HUES64 (cell line): ENCODE measurements at regions not wholly inside any gene's neighbourhood (a gene's known extent, or its start where the extent isn't known, plus 50 kb on each side); places are given as distances from the start of the nearest gene placed in this dataset.

Source experiments
- H3K27ac ChIP-seq: 2 replicates; pipeline ENCODE4 v1.7.0; 2013; ENCODE audit warnings: low read depth, low read length, inconsistent platforms
- H3K27me3 ChIP-seq: 2 replicates; pipeline ENCODE4 v1.6.1; 2013; ENCODE audit warnings: mild to moderate bottlenecking, low read length; ENCODE audit not compliant: insufficient read depth
- H3K36me3 ChIP-seq: 2 replicates; pipeline ENCODE4 v1.6.1; 2013; ENCODE audit warnings: mild to moderate bottlenecking, low read length; ENCODE audit not compliant: insufficient read depth
- H3K4me1 ChIP-seq: 2 replicates; pipeline ENCODE4 v1.6.1; 2013; ENCODE audit warnings: mild to moderate bottlenecking, low read length, moderate library complexity; ENCODE audit not compliant: insufficient read depth
- H3K4me3 ChIP-seq: 2 replicates; pipeline ENCODE4 v1.5.1; 2013; ENCODE audit warnings: mild to moderate bottlenecking, low read length, moderate library complexity
- H3K9ac ChIP-seq: 2 replicates; pipeline ENCODE4 v1.6.1; 2013; ENCODE audit warnings: mild to moderate bottlenecking, low read depth, low read length
- H3K9me3 ChIP-seq: 2 replicates; pipeline ENCODE4 v1.6.1; 2013; ENCODE audit warnings: low read depth, low read length; ENCODE audit not compliant: insufficient read depth
- WGBS: fragments of 150-250, 120-280 bp; methylation state at CpG from one replicate; pipeline ENCODE4 v1.1.7; 2013; ENCODE audit warnings: missing lambda C conversion rate; 5-methylcytosine and 5-hydroxymethylcytosine counted together

DNA sequence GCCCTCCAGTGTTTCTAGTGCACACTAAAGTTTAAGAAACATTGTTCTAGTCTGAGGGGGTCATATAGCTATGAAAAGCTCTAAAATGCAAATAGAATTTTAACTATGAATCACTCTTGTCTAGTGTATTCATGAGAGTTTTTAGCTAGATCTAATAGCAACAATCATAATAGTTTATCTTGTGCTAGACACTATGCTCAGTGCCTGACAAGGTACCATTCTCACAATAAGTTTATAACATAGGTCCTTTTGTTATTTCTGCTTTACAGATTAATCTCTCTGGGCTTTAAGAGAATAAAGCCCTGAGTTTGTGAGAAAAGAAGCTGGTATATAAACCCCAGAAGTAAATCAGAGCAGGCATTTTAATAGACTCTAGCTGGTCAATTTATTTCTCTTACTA, 2120.7 kb downstream of the MAT2B start:
- Histone ChIP-seq H3K9me3 (no peaks in the 10 kb centered on the region), H3K27me3 (no peaks in the 10 kb centered on the region), H3K27ac (no peak overlapping the region), H3K4me3 (no peak overlapping the region), H3K4me1 (peaks cover 10% of the 10 kb centered on the region), H3K36me3 (no peaks in the 10 kb centered on the region), H3K9ac (no peak overlapping the region)

DNA sequence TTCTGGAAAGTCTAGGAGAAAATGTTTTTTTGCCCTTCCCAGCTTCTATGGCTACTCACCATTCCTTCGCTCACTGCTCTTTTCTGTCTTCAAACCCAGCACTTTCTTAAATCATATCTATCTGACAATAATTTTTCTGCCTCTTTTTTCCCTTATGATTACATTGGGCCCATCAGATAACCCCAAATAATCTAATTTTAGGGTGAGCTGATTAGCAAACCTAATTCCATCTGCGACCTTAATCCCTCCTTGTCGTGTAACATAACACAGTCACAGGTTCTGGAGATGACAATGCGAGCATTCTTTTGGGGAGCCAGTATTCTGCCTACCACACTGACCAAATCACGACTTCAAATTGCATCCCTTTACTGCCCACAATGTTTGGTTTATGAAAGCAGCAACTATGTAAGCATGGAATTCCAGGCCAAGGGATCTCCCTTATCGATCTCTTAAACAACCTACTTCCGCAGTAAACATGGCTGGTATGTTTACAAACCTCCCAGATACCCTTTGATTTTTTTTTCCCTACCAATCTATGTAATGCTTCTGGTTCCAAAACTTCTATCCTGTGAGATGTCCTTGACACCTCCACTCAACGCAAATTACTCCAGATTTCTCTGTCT, 2122.2 kb downstream of the MAT2B start:
- no peaks in the 10 kb centered on the region for H3K27me3 ChIP-seq
- H3K27ac ChIP-seq, result no peak overlapping the region
- no peak overlapping the region for H3K4me3 ChIP-seq
- 91% methylated on average over 8 of the region's 8 CpGs for WGBS
- no peaks in the 10 kb centered on the region for H3K36me3 ChIP-seq
- H3K4me1 ChIP-seq, result peaks cover 11% of the 10 kb centered on the region
- H3K9ac ChIP-seq, result no peak overlapping the region
- H3K9me3 ChIP-seq, result no peaks in the 10 kb centered on the region

DNA sequence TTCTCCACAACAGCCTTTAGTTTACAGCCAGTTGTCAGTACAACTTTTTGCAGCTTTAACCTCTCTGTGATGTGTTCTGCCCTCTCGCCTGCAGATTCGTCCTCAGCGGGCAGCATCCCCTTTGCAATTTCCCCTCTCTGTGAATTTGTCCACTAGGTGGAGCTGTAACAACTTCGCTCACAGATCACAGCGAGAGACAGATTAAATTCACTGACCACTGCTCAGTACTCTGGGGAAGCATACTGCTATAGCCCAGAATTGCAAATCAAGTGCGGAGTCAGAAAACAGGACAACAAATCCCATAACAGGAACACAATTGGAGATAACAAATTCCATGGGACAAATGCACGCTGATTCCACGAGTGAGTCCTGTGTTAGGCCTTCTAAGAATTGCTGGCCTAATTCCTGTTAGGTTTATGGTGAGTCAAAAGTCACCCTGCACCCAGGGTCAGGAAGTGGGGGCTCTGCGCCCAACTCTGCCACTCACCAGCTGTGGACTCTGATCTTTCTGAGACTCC, 2124.9 kb downstream of the MAT2B start:
- Histone ChIP-seq H3K36me3 (no peaks in the 10 kb centered on the region), H3K9me3 (no peaks in the 10 kb centered on the region), H3K9ac (no peak overlapping the region), H3K4me1 (peaks cover 20% of the 10 kb centered on the region), H3K27me3 (no peaks in the 10 kb centered on the region), H3K27ac (no peak overlapping the region), H3K4me3 (no peak overlapping the region)
- 20% methylated on average over 9 of the region's 9 CpGs for WGBS

DNA sequence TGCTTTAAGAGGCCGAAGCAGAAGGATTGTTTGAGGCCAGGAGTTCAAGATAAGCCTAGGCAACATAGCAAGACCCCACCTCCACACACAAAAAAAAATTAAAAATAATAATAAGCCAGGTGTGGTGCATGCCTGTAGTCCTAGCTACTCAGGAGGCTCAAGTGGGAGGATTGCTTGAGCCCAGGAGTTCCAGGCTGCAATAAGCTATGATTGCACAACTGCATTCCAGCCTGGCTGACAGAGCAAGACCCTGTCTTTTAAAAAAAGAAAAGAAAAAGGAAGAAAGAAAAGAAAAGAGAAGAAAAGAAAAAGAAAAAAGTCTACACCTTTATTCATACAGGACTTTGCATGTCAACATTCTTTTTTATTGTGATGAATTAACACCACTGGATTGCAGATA, 2125.8 kb downstream of the MAT2B start:
- Histone ChIP-seq H3K27me3 (no peaks in the 10 kb centered on the region), H3K9ac (no peak overlapping the region), H3K27ac (no peak overlapping the region), H3K4me3 (no peak overlapping the region), H3K4me1 (peaks cover 25% of the 10 kb centered on the region), H3K9me3 (no peaks in the 10 kb centered on the region), H3K36me3 (no peaks in the 10 kb centered on the region)
- 75% methylated on average over 1 of the region's 1 CpG for WGBS

DNA sequence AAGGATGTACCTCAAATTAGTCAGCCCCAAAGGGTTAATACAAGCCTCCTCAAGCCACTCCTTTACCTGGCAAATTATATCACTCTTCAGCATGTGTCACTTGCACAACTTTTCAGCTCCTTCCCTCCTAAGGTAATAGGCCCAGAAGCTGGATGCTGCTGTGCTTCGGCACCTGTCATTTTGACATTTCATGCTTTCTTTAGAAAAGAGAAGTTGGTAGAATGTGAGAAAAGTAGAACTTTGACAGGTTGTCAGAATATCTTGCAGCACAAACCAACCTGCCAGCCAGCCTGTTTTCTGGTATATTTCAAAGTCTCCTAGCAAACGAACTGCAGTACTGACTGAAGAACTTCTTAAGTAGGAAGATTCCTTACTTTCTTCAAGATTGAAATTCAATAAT, 2136.9 kb downstream of the MAT2B start:
- Histone ChIP-seq H3K4me3 (no peak overlapping the region), H3K9me3 (no peaks in the 10 kb centered on the region), H3K27ac (no peak overlapping the region), H3K36me3 (no peaks in the 10 kb centered on the region), H3K27me3 (no peaks in the 10 kb centered on the region), H3K4me1 (peaks cover 7% of the 10 kb centered on the region; the same call in 1 of the 2 replicates), H3K9ac (no peak overlapping the region)
- 89% methylated on average over 2 of the region's 2 CpGs for WGBS

DNA sequence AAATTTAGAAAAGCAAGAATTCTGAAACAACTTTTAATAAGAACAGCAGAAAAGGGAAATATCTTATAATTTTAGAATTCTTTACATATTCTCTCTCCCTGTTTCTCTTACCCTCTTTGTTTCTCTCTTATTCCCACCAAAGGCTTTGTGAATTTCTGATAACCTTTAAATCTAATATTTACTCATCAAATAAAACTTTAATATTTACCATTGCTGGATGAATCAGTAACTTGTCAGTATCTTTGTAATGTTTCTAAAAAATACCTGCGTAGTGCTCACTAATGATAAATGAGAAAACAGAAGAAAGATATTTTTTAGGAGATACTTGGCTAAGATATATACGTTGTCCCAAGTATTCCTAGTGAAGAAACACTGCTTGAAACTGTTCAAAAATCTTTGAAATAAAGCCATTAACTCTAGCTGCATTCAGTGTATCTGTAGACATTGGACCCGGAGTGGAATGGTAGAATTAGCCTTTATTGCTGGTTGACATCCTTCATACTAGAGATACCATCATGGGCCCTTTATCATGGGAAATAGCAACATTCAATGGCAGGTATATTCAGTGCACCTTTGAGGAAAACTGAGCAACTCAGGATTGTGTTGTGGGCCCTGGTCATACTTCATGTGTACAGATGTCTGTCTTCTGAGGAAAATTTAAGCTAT, 2160.4 kb downstream of the MAT2B start:
- WGBS, result 98% methylated on average over 3 of the region's 3 CpGs
- Histone ChIP-seq H3K9ac (no peak overlapping the region), H3K27ac (no peak overlapping the region), H3K36me3 (no peaks in the 10 kb centered on the region), H3K4me3 (no peak overlapping the region), H3K27me3 (no peaks in the 10 kb centered on the region), H3K4me1 (no peaks in the 10 kb centered on the region), H3K9me3 (no peaks in the 10 kb centered on the region)

DNA sequence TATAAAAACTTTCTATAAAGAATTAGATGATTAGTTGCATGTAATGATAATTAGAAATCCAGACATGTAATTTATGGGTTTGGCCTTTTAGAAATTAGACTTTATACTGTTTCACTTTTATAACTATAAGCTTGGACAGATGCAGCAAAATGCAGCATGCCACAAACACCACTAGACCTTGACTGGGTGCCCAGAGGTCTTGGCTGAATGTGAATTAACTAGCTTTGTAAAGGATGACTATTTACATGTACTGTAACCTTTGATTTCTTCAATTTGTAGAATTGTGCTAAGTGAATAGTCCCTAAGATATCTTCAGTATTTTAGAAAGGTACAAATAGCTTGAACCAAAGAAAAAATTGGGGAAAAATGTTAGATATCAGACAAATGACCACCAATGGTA, 2168.1 kb downstream of the MAT2B start:
- no peaks in the 10 kb centered on the region for H3K36me3 ChIP-seq

DNA sequence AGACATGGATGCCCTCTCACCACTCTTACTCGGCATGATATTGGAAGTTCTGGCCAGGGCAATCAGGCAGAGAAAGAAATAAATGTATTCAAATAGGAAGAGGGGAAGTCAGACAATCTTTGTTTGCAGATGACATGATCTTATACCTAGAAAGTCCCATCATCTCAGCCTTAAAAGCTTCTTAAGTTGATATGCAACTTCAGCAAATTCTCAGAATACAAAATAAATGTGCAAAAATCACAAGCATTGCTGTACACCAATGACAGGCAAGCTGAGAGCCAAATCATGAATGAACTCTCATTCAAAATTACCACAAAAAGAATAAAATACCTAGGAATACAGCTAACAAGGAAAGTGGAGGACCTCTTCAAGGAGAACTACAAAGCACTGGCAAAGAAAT, 2190.4 kb downstream of the MAT2B start:
- H3K4me3 ChIP-seq, result no peak overlapping the region
- H3K4me1 ChIP-seq, result no peaks in the 10 kb centered on the region
- WGBS, result 100% methylated on average over 1 of the region's 1 CpG
- H3K9me3 ChIP-seq, result no peaks in the 10 kb centered on the region
- no peaks in the 10 kb centered on the region for H3K27me3 ChIP-seq
- no peaks in the 10 kb centered on the region for H3K36me3 ChIP-seq
- no peak overlapping the region for H3K27ac ChIP-seq
- no peak overlapping the region for H3K9ac ChIP-seq

More for the DNA sequence above, 2168.1 kb downstream of the MAT2B start:
- no peaks in the 10 kb centered on the region for H3K9me3 ChIP-seq
- H3K9ac ChIP-seq, result no peak overlapping the region
- no peak overlapping the region for H3K27ac ChIP-seq
- no peak overlapping the region for H3K4me3 ChIP-seq
- no peaks in the 10 kb centered on the region for H3K4me1 ChIP-seq
- no peaks in the 10 kb centered on the region for H3K27me3 ChIP-seq

DNA sequence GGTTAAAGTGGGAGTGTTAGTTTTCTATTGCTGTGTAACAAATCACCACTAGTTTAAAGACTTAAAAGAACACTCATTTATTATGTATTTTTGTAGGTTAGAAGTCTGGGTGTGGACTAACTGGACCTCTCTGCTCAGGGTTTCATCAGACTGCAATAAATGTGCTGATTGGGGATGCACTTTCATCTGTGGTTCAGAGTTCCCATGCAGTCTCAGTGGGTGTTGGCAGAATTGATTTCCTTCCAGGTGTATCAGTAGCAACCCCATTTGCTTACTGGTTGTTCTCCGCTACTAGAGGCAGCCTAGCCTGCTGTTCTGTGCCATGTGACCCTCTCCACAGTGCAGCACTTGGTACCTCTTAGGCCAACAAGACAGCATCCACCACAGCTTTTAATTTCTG, 2200.5 kb downstream of the MAT2B start:
- WGBS, result 93% methylated on average over 1 of the region's 1 CpG

DNA sequence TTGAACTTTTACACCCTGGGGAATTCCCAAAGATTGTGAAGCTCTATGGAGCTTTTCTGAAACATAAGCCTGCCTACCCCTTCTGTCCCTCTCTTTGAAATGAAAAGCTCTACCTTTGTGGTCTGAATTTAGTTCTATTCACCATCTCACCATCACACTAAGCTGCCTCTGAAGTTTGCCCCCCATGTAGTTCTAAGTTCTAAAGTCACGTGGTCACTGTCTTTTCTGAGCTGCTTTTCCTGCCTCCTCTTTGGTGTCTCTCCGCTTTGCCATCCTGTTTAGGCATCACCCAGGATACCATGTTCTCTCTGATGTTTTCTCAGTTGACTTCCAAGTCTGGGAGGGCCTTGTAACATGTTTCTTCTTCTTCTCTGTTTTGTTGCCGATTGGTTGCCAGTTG, 2206.6 kb downstream of the MAT2B start:
- H3K27me3 ChIP-seq, result no peaks in the 10 kb centered on the region
- WGBS, result 77% methylated on average over 3 of the region's 3 CpGs
- H3K27ac ChIP-seq, result no peak overlapping the region
- H3K4me1 ChIP-seq, result no peaks in the 10 kb centered on the region
- no peaks in the 10 kb centered on the region for H3K9me3 ChIP-seq
- H3K9ac ChIP-seq, result no peak overlapping the region
- no peaks in the 10 kb centered on the region for H3K36me3 ChIP-seq
- no peak overlapping the region for H3K4me3 ChIP-seq

More for the DNA sequence above, 2200.5 kb downstream of the MAT2B start:
- no peak overlapping the region for H3K9ac ChIP-seq
- no peak overlapping the region for H3K4me3 ChIP-seq
- H3K27me3 ChIP-seq, result no peaks in the 10 kb centered on the region
- H3K27ac ChIP-seq, result no peak overlapping the region
- no peaks in the 10 kb centered on the region for H3K9me3 ChIP-seq
- H3K36me3 ChIP-seq, result no peaks in the 10 kb centered on the region
- no peaks in the 10 kb centered on the region for H3K4me1 ChIP-seq

DNA sequence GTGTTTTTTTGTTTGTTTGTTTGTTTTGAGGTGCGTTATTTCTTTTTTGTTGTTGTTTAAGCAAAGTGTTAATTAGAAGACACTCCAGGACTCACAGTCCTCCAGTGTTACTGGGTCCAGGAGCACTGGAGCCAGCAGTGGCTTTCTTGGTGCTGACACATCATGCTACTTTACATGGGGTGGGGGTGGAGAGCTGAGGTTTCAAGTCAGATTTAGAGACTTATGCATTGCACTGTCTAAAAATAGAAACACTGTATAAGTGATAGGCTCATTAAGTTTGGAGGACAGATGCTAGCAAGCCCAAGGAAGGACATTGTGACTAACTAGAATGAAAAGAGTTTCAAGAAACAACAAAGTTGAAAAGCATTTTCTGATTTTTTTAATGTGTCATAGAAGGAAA, 2209.2 kb downstream of the MAT2B start:
- no peak overlapping the region for H3K4me3 ChIP-seq
- H3K9me3 ChIP-seq, result no peaks in the 10 kb centered on the region
- no peaks in the 10 kb centered on the region for H3K4me1 ChIP-seq
- H3K9ac ChIP-seq, result no peak overlapping the region
- no peak overlapping the region for H3K27ac ChIP-seq
- H3K27me3 ChIP-seq, result no peaks in the 10 kb centered on the region
- 96% methylated on average over 1 of the region's 1 CpG for WGBS
- no peaks in the 10 kb centered on the region for H3K36me3 ChIP-seq
